ENCODE measurements at regions not wholly inside any gene's neighbourhood (a gene's known extent, or its start where the extent isn't known, plus 50 kb on each side); places are given as distances from the start of the nearest gene placed in this dataset.

DNA sequence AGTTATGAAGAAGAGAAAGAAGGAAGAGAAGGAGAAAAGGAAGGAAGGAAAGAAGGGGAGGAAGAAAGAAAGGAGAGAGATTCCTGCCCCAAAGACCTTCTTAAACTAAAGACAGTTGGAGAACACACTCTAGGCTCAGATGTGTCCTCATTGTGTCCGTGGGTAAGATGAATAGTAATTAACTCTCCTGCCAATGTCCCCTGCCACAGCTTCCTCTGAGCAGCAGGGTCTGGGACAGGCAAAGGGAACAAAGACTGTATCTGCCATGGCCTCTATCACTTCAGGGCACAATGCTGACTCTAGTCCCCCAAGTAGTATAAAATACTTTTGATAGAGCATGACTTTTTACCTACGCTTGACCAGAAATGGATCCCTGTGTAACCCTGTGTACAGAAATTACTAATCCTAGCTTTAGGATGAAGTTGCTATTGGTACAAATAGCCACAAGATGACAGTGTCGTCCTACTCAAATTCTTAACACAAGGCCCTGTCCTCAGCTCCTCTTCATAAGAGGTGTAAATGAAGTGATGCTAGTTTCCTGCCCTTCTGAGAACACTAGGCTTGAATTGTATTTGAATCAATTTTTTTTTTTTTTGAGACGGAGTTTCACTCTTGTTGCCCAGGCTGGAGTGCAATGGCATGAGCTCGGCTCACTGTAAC is 186.2 kb upstream of the GPR12 start:
- no peaks in the 10 kb centered on the region for H3K4me1 ChIP-seq (ENCODE audit: insufficient read depth, low read length)
- no peaks in the 10 kb centered on the region for H3K27me3 ChIP-seq (ENCODE audit: insufficient read depth, low read length)
- H3K4me3 ChIP-seq (ENCODE audit: low read length): no peak overlapping the region
- no peak overlapping the region for H3K9ac ChIP-seq (ENCODE audit: low read depth, low read length)
- no peaks in the 10 kb centered on the region for H3K9me3 ChIP-seq (ENCODE audit: insufficient read depth, low read depth, low read length)
- H3K27ac ChIP-seq (ENCODE audit: low read length): no peak overlapping the region
- H3K36me3 ChIP-seq (ENCODE audit: insufficient read depth, low read depth, low read length): no peaks in the 10 kb centered on the region

DNA sequence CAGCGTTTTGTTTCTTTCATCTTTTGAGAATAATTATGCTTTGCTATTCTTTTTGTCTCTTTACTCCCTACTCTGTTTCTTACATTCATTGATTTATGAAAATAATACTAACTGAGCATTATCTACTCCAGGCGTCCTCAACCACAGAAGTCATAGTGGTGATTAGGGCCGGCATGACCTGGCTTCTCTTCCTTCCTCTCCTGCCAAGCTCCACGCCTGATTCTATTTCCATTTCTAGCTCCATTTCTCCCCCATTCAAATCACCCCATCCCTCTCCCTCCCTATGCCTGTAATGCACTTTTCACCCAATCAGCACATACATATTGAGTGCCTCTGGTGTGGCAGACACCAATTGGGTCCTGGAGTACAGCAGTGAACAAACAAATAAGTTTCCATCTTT is 183.2 kb upstream of the GPR12 start:
- Histone ChIP-seq H3K9ac (ENCODE audit: low read depth, low read length) (no peak overlapping the region), H3K9me3 (ENCODE audit: insufficient read depth, low read depth, low read length) (no peaks in the 10 kb centered on the region), H3K4me3 (ENCODE audit: low read length) (no peak overlapping the region), H3K27me3 (ENCODE audit: insufficient read depth, low read length) (no peaks in the 10 kb centered on the region), H3K4me1 (ENCODE audit: insufficient read depth, low read length) (no peaks in the 10 kb centered on the region), H3K36me3 (ENCODE audit: insufficient read depth, low read depth, low read length) (no peaks in the 10 kb centered on the region), H3K27ac (ENCODE audit: low read length) (no peak overlapping the region)

DNA sequence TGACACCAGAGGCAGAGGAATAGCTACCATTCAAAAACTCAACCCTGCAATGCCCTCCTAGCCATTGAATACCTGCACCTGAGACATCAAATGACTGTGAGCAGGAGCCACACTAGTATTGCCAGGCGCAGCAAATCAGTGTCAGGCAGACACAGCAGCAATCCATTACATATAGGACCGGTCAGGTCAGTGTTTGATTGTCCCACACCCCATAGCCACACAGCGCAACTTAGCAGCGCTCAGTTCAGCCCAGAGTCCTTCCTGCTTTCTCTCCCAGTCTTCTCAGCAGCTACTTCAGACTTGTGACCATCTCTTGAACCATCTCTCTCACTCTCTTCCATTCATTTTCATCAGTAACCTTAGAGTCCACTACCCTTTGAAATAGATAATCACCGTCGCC is 181.6 kb upstream of the GPR12 start:
- H3K4me1 ChIP-seq (ENCODE audit: insufficient read depth, low read length): no peaks in the 10 kb centered on the region
- H3K9me3 ChIP-seq (ENCODE audit: insufficient read depth, low read depth, low read length): no peaks in the 10 kb centered on the region
- no peak overlapping the region for H3K27ac ChIP-seq (ENCODE audit: low read length)
- H3K36me3 ChIP-seq (ENCODE audit: insufficient read depth, low read depth, low read length): no peaks in the 10 kb centered on the region
- H3K27me3 ChIP-seq (ENCODE audit: insufficient read depth, low read length): no peaks in the 10 kb centered on the region
- no peak overlapping the region for H3K4me3 ChIP-seq (ENCODE audit: low read length)
- no peak overlapping the region for H3K9ac ChIP-seq (ENCODE audit: low read depth, low read length)

DNA sequence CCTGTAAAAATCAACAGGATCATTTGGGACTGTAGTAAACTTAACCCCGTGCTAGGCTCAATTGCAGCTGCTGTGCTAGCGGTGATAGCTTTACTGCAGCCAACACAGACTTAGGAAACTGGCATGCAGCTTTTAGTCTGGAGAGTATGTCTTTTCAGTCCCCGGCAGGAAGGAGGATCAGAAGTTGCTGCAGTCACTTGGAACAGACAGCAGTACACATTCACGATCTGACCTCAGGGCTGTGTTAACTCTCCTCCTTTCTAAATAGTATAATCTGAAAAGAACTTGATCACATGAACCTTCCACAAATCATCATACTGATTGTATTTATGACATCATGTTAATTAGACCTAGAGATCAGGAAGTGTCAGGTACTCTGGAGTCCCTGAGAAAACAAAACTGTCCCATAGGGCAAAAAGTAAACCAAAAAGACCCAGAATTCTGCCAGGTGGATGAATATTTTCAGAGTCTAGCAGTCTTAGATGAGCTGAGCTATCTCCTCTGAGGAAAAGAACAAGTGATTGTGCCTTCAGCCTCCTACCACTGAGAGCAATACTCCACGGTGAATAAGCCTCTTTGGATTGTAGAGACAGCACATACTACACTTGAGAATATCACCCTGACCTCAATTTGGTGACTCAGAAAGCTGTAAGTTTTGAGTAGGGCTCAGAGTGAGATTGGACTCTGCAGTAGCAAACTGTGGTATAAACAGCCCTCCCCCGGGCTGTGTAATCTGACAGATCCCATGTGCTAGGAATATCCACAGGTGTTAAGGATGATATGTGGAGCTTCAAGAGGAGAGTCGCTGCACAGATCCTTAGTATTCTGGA is 181.0 kb upstream of the GPR12 start:
- Histone ChIP-seq H3K27me3 (ENCODE audit: insufficient read depth, low read length) (no peaks in the 10 kb centered on the region), H3K27ac (ENCODE audit: low read length) (no peak overlapping the region), H3K9ac (ENCODE audit: low read depth, low read length) (no peak overlapping the region), H3K36me3 (ENCODE audit: insufficient read depth, low read depth, low read length) (no peaks in the 10 kb centered on the region), H3K4me3 (ENCODE audit: low read length) (no peak overlapping the region), H3K9me3 (ENCODE audit: insufficient read depth, low read depth, low read length) (peaks cover under 1% of the 10 kb centered on the region; the same call in 1 of the 2 replicates), H3K4me1 (ENCODE audit: insufficient read depth, low read length) (no peaks in the 10 kb centered on the region)

GRCh38 chr13:26934096-26934495 is 173.5 kb upstream of the GPR12 start:
- H3K9me3 ChIP-seq (ENCODE audit: insufficient read depth, low read depth, low read length): peaks cover 3% of the 10 kb centered on the region; the same call in 1 of the 2 replicates
- no peaks in the 10 kb centered on the region for H3K4me1 ChIP-seq (ENCODE audit: insufficient read depth, low read length)
- no peak overlapping the region for H3K9ac ChIP-seq (ENCODE audit: low read depth, low read length)
- no peak overlapping the region for H3K4me3 ChIP-seq (ENCODE audit: low read length)
- no peak overlapping the region for H3K27ac ChIP-seq (ENCODE audit: low read length)
- no peaks in the 10 kb centered on the region for H3K27me3 ChIP-seq (ENCODE audit: insufficient read depth, low read length)
- no peaks in the 10 kb centered on the region for H3K36me3 ChIP-seq (ENCODE audit: insufficient read depth, low read depth, low read length)

- H3K4me1 ChIP-seq (ENCODE audit: insufficient read depth, low read length): no peaks in the 10 kb centered on the region
- peaks cover 3% of the 10 kb centered on the region; the same call in 1 of the 2 replicates for H3K9me3 ChIP-seq (ENCODE audit: insufficient read depth, low read depth, low read length)
- no peaks in the 10 kb centered on the region for H3K36me3 ChIP-seq (ENCODE audit: insufficient read depth, low read depth, low read length)
- no peak overlapping the region for H3K9ac ChIP-seq (ENCODE audit: low read depth, low read length)
- H3K27ac ChIP-seq (ENCODE audit: low read length): no peak overlapping the region
- H3K4me3 ChIP-seq (ENCODE audit: low read length): no peak overlapping the region
- H3K27me3 ChIP-seq (ENCODE audit: insufficient read depth, low read length): no peaks in the 10 kb centered on the region
Observed at GRCh38 chr13:26932465-26932864, 171.9 kb upstream of the GPR12 start.

DNA sequence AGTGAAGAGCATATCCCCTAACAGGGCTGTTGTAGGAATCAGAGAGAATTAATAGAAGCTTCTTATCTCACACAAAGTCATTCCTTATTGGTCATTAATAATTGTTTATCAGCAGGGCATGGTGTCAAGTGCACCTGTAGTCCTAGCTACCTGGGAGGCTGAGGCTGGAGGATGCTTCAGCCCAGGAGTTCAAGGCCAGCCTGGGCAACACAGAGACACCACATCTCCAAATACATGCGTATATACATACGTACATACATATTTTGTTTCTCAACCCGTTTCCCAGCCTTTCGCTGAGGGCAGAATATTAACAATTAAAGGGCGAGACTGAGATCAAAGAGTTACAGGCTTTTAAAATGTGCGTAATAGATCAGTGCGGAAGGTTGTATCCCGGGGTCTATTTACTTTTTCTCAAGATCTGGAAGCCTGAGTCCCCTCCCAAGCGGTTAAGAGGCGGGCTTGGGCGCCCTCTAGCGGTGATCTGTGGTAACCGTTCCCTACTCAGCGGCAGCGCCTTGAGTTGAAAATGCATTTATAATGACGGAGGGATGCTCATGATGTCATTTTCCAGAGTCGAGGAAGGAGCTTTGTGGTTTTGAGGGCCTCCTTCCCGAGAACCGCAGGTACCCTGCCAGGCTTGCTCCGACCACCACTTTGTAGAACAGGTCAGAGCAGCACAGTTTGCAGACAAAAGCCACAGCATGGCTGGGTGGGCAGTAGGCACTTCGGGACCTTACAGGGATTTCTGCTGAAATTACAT is 169.6 kb upstream of the GPR12 start:
- Histone ChIP-seq H3K36me3 (ENCODE audit: insufficient read depth, low read depth, low read length) (no peaks in the 10 kb centered on the region), H3K4me3 (ENCODE audit: low read length) (peak overlapping the region; percentile 60), H3K27ac (ENCODE audit: low read length) (no peak overlapping the region), H3K9ac (ENCODE audit: low read depth, low read length) (peak overlapping the region; percentile 56; the same call in 1 of the 2 replicates), H3K9me3 (ENCODE audit: insufficient read depth, low read depth, low read length) (no peaks in the 10 kb centered on the region), H3K4me1 (ENCODE audit: insufficient read depth, low read length) (no peaks in the 10 kb centered on the region), H3K27me3 (ENCODE audit: insufficient read depth, low read length) (no peaks in the 10 kb centered on the region)

DNA sequence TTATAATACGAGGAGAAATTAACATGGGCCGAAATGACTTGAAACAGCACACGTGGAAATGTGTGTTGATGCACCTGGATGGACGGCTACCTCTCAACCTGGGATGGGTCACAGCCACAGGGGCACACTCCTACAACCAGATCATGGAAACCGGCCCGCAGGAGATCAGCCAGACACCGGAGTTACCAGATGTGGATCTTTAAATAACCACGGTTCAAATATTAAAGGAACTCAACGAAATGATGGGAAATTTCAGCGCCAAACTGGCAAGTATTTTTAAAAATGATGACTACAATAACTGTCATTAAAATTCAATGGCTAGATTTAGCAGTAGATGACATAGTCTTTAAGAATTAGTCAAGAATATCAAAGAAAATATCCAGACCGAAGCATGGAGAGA is 166.9 kb upstream of the GPR12 start:
- no peaks in the 10 kb centered on the region for H3K36me3 ChIP-seq (ENCODE audit: insufficient read depth, low read depth, low read length)
- H3K4me3 ChIP-seq (ENCODE audit: low read length): no peak overlapping the region
- H3K9ac ChIP-seq (ENCODE audit: low read depth, low read length): no peak overlapping the region
- H3K27ac ChIP-seq (ENCODE audit: low read length): no peak overlapping the region
- no peaks in the 10 kb centered on the region for H3K4me1 ChIP-seq (ENCODE audit: insufficient read depth, low read length)
- no peaks in the 10 kb centered on the region for H3K27me3 ChIP-seq (ENCODE audit: insufficient read depth, low read length)
- H3K9me3 ChIP-seq (ENCODE audit: insufficient read depth, low read depth, low read length): no peaks in the 10 kb centered on the region

DNA sequence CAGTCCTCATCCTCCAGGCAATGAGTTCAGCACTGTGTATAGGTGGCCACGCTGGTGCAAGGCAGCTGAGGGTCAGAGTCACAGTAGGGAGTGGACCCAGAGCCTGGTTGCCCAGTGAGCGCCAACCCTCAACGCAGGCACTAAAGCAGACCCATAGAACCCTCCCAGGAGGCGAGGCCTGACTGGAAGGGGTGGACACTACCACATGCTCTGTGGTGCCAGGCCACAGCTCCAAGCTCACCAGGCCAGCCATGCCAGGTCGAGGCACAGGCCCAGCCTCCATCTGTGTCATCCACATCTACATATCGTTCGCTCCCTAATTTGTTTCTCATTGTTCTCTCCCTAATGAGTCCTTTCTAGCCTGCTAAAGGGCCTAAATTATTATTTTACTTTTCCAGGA is 165.8 kb upstream of the GPR12 start:
- Histone ChIP-seq H3K36me3 (ENCODE audit: insufficient read depth, low read depth, low read length) (no peaks in the 10 kb centered on the region), H3K4me1 (ENCODE audit: insufficient read depth, low read length) (no peaks in the 10 kb centered on the region), H3K27me3 (ENCODE audit: insufficient read depth, low read length) (no peaks in the 10 kb centered on the region), H3K4me3 (ENCODE audit: low read length) (no peak overlapping the region), H3K9ac (ENCODE audit: low read depth, low read length) (no peak overlapping the region), H3K27ac (ENCODE audit: low read length) (no peak overlapping the region), H3K9me3 (ENCODE audit: insufficient read depth, low read depth, low read length) (no peaks in the 10 kb centered on the region)

DNA sequence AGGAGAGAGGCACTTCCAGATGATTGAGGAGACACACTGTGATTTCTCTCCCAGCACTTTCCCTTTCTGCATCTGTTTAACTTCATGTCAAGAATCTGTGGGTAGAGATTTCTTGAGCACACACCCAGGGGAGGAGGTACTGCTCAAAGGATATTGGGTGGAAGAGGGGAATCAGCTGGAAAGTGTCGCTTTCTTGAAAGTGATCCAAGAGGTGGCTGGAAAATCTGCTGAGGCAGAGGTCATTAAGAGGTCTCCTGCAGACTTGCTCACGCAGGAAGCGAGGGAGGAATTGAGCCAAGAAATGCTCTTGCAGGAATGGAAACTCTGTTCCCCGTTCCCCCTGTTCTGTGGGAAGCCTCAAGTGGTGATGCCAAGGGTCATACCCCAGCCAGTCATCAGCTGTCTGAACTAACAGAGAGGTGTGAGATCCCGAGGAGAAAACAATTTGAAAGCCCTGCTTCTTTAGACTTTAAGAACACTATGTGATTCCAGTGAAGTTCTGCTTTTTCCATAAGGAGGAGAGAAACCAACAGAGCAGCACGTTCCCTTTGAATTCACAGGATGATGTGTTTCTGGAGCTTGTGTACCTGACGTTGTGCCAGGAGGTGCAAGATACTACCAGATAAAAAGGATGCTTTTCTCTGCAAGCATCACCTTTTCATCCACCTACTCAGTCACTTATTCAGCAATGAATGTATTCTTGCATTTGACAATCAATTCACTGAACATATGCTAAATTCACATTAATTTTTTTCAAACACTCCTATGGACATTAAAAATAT is 163.4 kb upstream of the GPR12 start:
- H3K36me3 ChIP-seq (ENCODE audit: insufficient read depth, low read depth, low read length): no peaks in the 10 kb centered on the region
- no peaks in the 10 kb centered on the region for H3K4me1 ChIP-seq (ENCODE audit: insufficient read depth, low read length)
- H3K9me3 ChIP-seq (ENCODE audit: insufficient read depth, low read depth, low read length): no peaks in the 10 kb centered on the region
- no peak overlapping the region for H3K4me3 ChIP-seq (ENCODE audit: low read length)
- no peak overlapping the region for H3K27ac ChIP-seq (ENCODE audit: low read length)
- no peaks in the 10 kb centered on the region for H3K27me3 ChIP-seq (ENCODE audit: insufficient read depth, low read length)
- H3K9ac ChIP-seq (ENCODE audit: low read depth, low read length): no peak overlapping the region

GRCh38 chr13:26921918-26922317 is 161.3 kb upstream of the GPR12 start:
- H3K4me1 ChIP-seq (ENCODE audit: insufficient read depth, low read length): no peaks in the 10 kb centered on the region
- no peak overlapping the region for H3K4me3 ChIP-seq (ENCODE audit: low read length)
- H3K9ac ChIP-seq (ENCODE audit: low read depth, low read length): no peak overlapping the region
- no peaks in the 10 kb centered on the region for H3K9me3 ChIP-seq (ENCODE audit: insufficient read depth, low read depth, low read length)
- H3K27me3 ChIP-seq (ENCODE audit: insufficient read depth, low read length): no peaks in the 10 kb centered on the region
- H3K36me3 ChIP-seq (ENCODE audit: insufficient read depth, low read depth, low read length): no peaks in the 10 kb centered on the region
- no peak overlapping the region for H3K27ac ChIP-seq (ENCODE audit: low read length)

All from iPS-20b (cell line).